Central memory CD4-positive, alpha-beta T cell (primary cell): ENCODE measurements at regions not wholly inside any gene's neighbourhood (a gene's known extent, or its start where the extent isn't known, plus 50 kb on each side); places are given as distances from the start of the nearest gene placed in this dataset.

Source experiments
- DNase-seq: peaks from one replicate; pipeline ENCODE4 v3.0.0; 2022

DNA sequence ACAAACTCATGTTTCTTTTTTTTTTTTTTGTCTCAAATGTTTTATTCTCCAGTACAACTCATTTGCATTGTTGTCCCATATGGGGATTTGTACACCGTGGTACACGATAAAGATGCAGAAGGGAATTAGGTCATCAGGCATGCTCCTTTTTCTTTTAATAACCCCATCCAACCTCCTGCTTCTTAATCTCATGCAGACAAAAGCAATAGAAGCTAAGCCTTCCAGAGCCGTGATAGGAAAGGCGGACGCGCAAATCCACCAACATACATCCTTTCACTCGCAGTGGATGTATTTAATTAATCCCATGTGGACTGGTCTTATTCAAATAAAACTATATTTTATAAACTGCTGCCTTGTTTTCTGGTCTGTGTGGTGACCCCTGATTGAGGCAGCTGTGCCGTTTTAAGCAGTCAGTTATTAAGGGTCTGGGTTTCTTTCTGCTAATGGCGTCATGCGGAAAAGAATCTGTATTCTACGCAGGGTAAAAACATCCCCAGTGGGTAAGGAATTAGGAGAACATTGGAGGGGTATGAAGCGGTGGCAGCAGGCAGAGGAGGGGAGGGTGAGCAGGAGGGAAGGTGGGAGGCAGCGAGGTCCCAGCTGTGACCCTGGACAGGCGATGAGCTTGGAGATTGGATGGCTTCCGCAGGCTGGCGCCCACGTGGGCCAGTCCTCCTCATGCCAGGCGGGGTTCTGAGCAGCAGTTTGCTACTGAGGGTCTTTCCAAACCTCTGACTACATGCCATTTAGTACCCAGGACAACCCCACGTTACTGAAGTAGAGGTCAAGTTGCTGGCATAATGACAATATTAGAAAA is 172.8 kb downstream of the LINC00237 start:
- DNase-seq: no peak

DNA sequence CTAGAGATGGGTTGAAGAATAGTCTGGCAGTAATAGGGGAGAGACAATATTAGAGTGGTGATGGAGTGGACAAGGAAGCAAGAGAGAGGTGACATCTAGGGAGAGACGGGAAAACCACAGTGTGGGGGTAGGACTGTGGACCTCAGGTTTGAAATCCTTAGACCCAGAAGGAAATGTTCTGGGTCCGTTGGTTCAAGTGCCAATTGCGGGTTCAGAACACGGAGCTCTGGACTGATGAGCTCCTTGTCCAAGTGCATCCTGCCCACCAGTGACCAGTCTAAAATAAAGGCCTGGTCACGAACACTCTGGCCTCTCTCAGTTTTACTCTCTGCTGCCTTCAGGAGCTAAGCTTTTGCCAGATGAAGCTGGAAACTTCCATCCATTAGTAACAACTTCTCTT is 174.0 kb downstream of the LINC00237 start:
- DNase-seq: no peak

DNA sequence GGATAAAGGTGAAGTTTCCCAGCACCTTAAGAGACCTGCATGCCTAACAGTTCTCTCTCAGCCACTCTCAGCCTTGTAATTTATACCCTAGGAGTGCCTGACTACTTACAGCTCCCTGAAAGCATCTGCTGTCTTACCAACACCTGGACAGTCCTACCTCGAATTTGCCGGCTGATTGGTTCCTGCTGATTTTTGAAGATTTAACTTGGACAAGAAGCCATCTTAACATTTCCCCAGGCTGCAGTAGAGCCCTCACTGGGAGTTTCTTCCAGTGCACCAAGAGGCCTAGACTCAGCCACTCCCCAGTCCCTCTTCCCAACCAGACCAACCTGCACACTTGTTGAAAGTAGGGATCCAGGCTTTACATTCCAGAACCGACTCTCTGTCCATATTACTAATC is 174.5 kb downstream of the LINC00237 start:
- DNase-seq: no peak

GRCh38 chr20:20931024-20931423 is 175.1 kb downstream of the LINC00237 start:
- DNase-seq: no peak

GRCh38 chr20:20930500-20930899 is 175.7 kb downstream of the LINC00237 start:
- DNase-seq: no peak

GRCh38 chr20:20929341-20929740 is 176.8 kb downstream of the LINC00237 start:
- no peak for DNase-seq

GRCh38 chr20:20926222-20926905 is 179.8 kb downstream of the LINC00237 start:
- DNase-seq: no peak

DNA sequence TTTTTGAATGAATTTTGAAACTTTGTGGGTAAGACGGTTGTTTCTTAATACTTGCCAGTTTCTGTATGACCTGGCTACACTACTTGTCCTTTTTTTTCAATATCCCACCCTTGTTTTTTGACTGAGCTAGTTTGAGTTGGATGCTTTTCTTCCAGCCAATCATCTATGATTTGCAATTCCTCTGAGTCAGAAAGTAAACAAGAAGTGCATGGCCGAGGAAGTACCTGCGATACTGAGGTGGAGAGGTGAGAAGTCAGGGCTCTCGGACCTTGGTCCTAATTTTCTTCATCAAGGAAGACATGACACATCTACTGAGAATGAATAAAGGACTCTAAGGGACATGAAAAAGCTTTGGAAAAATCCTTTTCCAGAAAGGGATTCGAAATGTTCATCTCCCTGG is 185.7 kb downstream of the LINC00237 start:
- DNase-seq: no peak

DNA sequence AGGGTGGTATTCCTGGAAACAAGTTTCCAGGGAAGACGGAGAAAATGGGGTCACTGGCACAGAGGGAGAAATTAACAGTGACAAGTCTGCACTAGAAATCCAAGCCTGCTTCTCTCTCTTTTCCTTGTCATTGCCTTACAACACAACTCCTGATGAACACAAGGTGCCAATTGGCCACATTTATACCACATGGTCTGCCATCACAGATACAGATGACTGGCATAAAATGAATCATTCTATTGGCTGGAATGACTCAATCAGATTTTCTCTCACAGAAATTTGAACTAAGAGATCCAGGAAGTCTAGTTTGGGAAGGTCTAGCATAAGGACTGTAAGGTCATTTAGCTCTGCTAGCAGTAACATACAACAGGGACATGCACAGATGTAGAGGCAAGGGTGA is 190.3 kb downstream of the LINC00237 start:
- no peak for DNase-seq

DNA sequence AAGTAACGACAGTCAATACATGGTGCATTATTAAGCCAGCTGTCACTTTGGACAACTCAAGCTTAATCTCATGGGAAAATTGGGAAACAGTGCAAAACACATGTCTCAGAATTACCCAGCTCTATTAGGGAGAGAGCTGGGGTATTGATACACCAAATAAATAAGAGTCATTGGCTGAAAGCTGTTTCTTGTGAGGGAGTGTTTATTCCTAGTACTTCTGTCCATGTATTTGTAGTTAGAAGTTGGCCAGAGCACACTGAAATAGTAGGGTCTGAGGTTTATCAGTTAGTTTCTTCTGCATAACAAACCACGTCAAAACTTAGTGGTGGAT is 192.0 kb upstream of the RALGAPA2 start:
- no peak for DNase-seq

- no peak for DNase-seq
Measured at GRCh38 chr20:20903773-20904500, 191.5 kb upstream of the RALGAPA2 start.

- no peak for DNase-seq
Measured at GRCh38 chr20:20897922-20898321, 185.5 kb upstream of the RALGAPA2 start.

GRCh38 chr20:20897145-20897544 is 184.7 kb upstream of the RALGAPA2 start:
- no peak for DNase-seq

DNA sequence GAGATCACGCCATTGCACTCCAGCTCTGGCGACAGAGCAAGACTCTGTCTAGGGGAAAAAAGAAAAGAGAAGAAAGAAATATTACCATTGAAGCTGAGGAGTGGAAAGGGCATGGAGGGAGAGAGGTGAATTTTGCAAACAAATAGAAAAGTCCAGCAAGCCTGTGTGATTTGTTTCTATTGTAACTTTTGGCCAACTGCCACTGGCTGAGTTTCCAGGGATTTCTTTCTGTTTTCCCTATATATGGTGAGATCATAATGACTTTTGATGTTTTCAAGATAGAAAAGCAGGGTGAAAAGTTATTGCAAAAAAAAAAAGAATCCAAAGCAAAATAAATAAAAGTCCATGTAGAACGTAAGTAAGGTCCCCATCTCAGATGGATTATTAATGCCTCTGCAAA is 184.2 kb upstream of the RALGAPA2 start:
- no peak for DNase-seq

DNA sequence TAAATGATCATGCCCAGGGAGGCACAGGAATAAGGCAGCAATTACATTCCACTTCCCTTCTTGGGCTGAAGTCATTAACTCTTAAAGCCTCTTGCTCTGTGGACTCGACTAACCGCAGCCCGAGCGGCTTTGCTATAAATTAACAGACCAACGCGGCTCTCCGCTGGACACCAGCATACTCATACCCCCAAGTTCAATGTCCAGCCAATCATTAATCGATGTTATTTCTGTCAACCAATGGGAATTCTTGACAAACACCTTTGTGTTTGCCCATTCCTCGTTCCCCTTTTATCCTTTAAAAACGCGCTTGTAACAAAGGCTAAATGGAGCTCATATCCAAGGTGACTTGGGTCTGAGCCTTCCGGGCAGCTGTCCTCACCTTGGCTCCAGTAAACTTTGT is 183.1 kb upstream of the RALGAPA2 start:
- DNase-seq: no peak

- no peak for DNase-seq
Measured at GRCh38 chr20:20894753-20895152, 182.3 kb upstream of the RALGAPA2 start.

DNA sequence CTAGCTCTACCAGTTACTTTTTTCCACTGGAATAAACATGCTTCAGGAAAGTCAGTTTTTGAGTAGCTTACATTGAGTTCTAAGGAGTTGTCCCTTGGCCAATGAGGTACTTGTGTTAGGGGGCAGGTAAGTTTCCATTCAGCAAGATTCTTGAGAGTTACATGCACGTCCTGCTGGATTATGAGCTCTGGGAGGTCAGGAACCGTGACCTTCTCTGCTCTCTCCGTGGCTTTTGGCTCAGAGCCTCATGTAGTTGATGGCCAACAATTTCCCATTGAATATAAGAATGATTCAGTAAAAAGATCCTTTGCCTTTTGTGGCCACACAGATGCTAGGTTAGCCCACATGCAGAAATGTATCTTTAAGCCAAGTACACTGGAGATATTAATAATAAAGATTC is 181.8 kb upstream of the RALGAPA2 start:
- DNase-seq: no peak

GRCh38 chr20:20892328-20892727 is 179.9 kb upstream of the RALGAPA2 start:
- no peak for DNase-seq

DNA sequence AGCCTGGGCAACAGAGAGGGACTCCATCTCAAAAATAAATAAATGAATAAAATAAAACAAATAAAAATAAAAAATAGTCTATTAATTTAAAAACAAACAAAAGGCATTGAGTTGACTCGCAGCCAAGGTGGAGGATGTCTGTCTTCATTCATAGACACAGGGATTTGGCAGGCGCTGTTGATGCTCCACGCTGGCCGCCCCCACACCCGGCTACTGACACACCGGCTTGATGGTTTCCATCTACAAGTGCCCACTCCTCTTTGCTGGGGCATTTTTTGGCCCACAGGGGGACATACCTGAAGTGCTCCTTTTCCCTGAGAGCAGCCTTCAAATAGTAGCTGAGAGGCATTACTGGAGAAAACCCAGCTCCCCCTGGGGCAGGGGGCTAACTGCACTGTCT is 178.3 kb upstream of the RALGAPA2 start:
- no peak for DNase-seq

GRCh38 chr20:20888936-20889335 is 176.5 kb upstream of the RALGAPA2 start:
- no peak for DNase-seq

GRCh38 chr20:20888266-20888656 is 175.8 kb upstream of the RALGAPA2 start:
- no peak for DNase-seq

DNA sequence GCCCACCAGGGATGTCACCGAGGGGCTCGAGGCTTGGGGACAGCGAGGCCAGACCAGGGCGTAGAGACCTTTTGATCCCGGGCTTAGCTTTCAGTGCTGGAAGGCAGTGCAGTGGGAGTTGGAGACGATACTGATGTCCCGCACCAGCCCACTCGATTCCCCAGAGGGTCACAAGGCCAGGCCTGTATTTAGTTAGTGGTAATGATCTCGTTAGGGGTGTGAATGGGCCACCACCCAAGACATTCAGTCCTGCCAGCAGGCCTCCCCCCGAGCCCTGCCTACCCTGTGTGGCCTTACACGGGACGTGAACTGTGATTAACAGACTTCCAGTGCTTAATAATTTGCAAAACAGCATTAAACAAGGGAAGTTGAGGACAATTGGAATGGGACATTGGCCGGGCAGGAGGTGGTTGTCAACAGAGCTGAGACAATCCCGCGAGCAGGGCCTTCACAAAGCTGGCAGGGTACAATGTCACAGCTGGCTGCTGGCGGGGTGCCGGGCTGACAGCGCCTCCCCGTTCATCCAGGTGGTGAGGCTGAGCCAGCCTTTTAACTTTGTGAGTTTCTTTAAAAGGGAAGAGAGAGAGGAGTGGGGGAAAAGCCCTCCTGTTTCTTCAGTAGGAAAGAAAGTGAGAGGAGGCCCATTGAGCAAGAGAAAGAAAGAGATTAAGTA is 175.3 kb upstream of the RALGAPA2 start:
- DNase-seq: no peak

GRCh38 chr20:20881808-20882207 is 169.4 kb upstream of the RALGAPA2 start:
- no peak for DNase-seq
